ENCODE measurements at regions not wholly inside any gene's neighbourhood (a gene's known extent, or its start where the extent isn't known, plus 50 kb on each side); places are given as distances from the start of the nearest gene placed in this dataset.

DNA sequence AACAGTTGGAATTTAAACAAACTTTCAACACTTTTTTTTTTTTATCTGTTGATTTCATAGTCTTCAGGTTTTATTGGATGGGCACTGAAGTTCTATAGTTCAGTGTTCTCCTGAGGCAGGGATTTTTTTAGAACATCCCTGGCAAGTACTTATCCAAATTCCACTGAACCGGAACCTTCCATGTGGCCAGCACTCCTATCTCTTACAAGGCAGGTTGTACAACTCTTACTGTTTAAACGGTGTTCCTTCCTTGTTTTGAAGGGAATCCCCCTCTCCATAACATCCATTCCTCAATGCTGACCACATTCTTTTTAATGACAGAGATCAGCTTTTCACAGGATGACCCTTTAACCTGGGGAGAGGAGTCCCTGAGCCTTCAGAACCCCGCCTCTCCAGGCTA lies 238.9 kb upstream of the CTBP2 start:
- Mint-ChIP-seq H3K4me3 (ENCODE audit: unreplicated experiment) (no peak overlapping the region), H3K36me3 (ENCODE audit: low read depth, unreplicated experiment) (no peaks in the 10 kb centered on the region), H3K27ac (ENCODE audit: unreplicated experiment) (no peak overlapping the region)

DNA sequence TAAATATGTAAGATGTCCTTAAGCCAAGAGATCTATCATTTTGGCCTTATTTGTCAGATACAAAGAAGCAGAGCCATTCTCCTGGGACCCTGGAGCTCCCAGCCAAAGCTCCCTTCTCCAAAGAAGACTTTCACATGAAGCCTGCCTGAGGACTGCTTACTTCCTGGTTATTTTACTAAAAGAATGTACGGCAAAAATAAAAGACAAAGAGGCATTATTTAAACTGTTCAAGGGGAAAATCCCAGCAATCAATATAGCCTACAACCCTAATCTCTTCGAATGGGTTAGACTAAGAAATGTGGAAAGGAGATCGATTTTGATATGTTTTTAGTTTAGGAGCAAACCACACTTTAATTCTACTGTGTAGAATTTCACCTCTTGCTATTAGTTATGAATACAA lies 237.9 kb upstream of the CTBP2 start:
- no peaks in the 10 kb centered on the region for H3K4me1 Mint-ChIP-seq (ENCODE audit: unreplicated experiment)
- no peak overlapping the region for H3K27ac Mint-ChIP-seq (ENCODE audit: unreplicated experiment)
- no peaks in the 10 kb centered on the region for H3K9me3 Mint-ChIP-seq (ENCODE audit: unreplicated experiment)
- TF ChIP-seq, protein P1, sequence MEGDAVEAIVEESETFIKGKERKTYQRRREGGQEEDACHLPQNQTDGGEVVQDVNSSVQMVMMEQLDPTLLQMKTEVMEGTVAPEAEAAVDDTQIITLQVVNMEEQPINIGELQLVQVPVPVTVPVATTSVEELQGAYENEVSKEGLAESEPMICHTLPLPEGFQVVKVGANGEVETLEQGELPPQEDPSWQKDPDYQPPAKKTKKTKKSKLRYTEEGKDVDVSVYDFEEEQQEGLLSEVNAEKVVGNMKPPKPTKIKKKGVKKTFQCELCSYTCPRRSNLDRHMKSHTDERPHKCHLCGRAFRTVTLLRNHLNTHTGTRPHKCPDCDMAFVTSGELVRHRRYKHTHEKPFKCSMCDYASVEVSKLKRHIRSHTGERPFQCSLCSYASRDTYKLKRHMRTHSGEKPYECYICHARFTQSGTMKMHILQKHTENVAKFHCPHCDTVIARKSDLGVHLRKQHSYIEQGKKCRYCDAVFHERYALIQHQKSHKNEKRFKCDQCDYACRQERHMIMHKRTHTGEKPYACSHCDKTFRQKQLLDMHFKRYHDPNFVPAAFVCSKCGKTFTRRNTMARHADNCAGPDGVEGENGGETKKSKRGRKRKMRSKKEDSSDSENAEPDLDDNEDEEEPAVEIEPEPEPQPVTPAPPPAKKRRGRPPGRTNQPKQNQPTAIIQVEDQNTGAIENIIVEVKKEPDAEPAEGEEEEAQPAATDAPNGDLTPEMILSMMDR (IDR thresholded peaks at IDR 0.05; ENCODE audit: unreplicated experiment) = no peak
- no peaks in the 10 kb centered on the region for H3K36me3 Mint-ChIP-seq (ENCODE audit: low read depth, unreplicated experiment)
- no peaks in the 10 kb centered on the region for H3K27me3 Mint-ChIP-seq (ENCODE audit: unreplicated experiment)
- no peak overlapping the region for H3K4me3 Mint-ChIP-seq (ENCODE audit: unreplicated experiment)
- DNase-seq (ENCODE audit: low spot score) = no peak

More for the DNA sequence above, 238.9 kb upstream of the CTBP2 start:
- no peaks in the 10 kb centered on the region for H3K27me3 Mint-ChIP-seq (ENCODE audit: unreplicated experiment)
- TF ChIP-seq, protein P1 (IDR thresholded peaks at IDR 0.05; ENCODE audit: unreplicated experiment) = no peak
- no peaks in the 10 kb centered on the region for H3K4me1 Mint-ChIP-seq (ENCODE audit: unreplicated experiment)
- no peaks in the 10 kb centered on the region for H3K9me3 Mint-ChIP-seq (ENCODE audit: unreplicated experiment)
- DNase-seq (ENCODE audit: low spot score) = no peak

- TF ChIP-seq, protein P1 (IDR thresholded peaks at IDR 0.05; ENCODE audit: unreplicated experiment) = no peak
- no peaks in the 10 kb centered on the region for H3K27me3 Mint-ChIP-seq (ENCODE audit: unreplicated experiment)
- no peak overlapping the region for H3K27ac Mint-ChIP-seq (ENCODE audit: unreplicated experiment)
- no peak for DNase-seq (ENCODE audit: low spot score)
- no peaks in the 10 kb centered on the region for H3K9me3 Mint-ChIP-seq (ENCODE audit: unreplicated experiment)
- no peaks in the 10 kb centered on the region for H3K36me3 Mint-ChIP-seq (ENCODE audit: low read depth, unreplicated experiment)
- no peak overlapping the region for H3K4me3 Mint-ChIP-seq (ENCODE audit: unreplicated experiment)
- H3K4me1 Mint-ChIP-seq (ENCODE audit: unreplicated experiment) = no peaks in the 10 kb centered on the region
Measured at GRCh38 chr10:125397608-125398007, 237.2 kb upstream of the CTBP2 start.

DNA sequence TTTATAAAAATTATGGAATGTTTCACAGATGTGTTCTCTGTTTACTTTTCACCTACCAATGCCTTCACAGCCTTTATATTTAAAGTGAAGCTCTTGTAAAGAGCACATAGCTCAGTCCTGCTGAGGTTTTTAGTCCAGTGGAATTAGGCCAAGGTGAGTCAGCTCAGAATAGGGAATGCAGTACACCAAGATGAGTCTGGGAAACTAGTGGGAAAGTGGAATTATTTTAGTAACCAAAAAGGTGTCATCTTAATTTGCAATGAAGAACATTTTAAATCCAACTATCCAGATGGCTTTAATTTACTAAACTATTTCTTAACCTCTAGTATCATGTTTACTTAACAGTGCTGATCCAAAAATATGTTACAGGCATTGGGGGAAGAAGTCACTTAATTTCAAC lies 236.3 kb upstream of the CTBP2 start:
- no peaks in the 10 kb centered on the region for H3K36me3 Mint-ChIP-seq (ENCODE audit: low read depth, unreplicated experiment)
- H3K9me3 Mint-ChIP-seq (ENCODE audit: unreplicated experiment) = no peaks in the 10 kb centered on the region
- H3K4me1 Mint-ChIP-seq (ENCODE audit: unreplicated experiment) = no peaks in the 10 kb centered on the region
- TF ChIP-seq, protein P1 (IDR thresholded peaks at IDR 0.05; ENCODE audit: unreplicated experiment) = no peak
- DNase-seq (ENCODE audit: low spot score) = no peak
- peaks cover 1% of the 10 kb centered on the region for H3K27me3 Mint-ChIP-seq (ENCODE audit: unreplicated experiment)
- no peak overlapping the region for H3K4me3 Mint-ChIP-seq (ENCODE audit: unreplicated experiment)
- no peak overlapping the region for H3K27ac Mint-ChIP-seq (ENCODE audit: unreplicated experiment)

GRCh38 chr10:125392609-125393008 lies 232.2 kb upstream of the CTBP2 start:
- TF ChIP-seq, protein P1 (IDR thresholded peaks at IDR 0.05; ENCODE audit: unreplicated experiment) = no peak
- Mint-ChIP-seq H3K4me1 (ENCODE audit: unreplicated experiment) (no peaks in the 10 kb centered on the region), H3K27me3 (ENCODE audit: unreplicated experiment) (peaks cover 1% of the 10 kb centered on the region), H3K4me3 (ENCODE audit: unreplicated experiment) (no peak overlapping the region), H3K27ac (ENCODE audit: unreplicated experiment) (no peak overlapping the region), H3K9me3 (ENCODE audit: unreplicated experiment) (peaks cover 5% of the 10 kb centered on the region), H3K36me3 (ENCODE audit: low read depth, unreplicated experiment) (peaks cover 11% of the 10 kb centered on the region)
- no peak for DNase-seq (ENCODE audit: low spot score)

Data from endothelial cell (in vitro differentiated cells).